C4-2B (cell line): ENCODE measurements at regions not wholly inside any gene's neighbourhood (a gene's known extent, or its start where the extent isn't known, plus 50 kb on each side); places are given as distances from the start of the nearest gene placed in this dataset.

Source experiments
- ZFX ChIP-seq: fragments of 450-650 bp; IDR thresholded peaks from 2 replicates; pipeline ENCODE4 v1.6.1; 2017
- TF ChIP-seq, protein P1 (sequence below): fragments of 450-650 bp; conservative IDR thresholded peaks from 2 replicates; pipeline ENCODE4 v1.5.1; 2017; ENCODE audit warnings: mild to moderate bottlenecking

DNA sequence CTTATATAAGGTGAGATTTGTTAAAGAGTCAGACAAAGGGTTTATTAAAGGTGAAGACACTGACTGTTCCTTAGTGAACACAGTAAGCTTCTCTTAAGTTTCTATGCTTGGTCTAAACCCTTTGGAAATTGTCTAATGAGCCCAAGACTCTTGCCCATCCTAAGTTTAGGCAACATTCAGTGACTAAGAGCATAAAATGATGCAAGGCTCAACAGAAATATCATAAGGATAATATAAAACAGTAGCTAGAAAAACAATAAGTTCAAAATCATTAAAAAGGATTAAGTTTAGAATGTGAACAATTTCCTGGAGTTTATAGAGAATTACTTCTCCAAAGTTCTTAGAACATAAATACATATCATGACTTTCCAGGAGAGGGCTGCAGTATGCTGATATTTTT, 108.9 kb upstream of the PDC start:
- TF ChIP-seq, protein P1, sequence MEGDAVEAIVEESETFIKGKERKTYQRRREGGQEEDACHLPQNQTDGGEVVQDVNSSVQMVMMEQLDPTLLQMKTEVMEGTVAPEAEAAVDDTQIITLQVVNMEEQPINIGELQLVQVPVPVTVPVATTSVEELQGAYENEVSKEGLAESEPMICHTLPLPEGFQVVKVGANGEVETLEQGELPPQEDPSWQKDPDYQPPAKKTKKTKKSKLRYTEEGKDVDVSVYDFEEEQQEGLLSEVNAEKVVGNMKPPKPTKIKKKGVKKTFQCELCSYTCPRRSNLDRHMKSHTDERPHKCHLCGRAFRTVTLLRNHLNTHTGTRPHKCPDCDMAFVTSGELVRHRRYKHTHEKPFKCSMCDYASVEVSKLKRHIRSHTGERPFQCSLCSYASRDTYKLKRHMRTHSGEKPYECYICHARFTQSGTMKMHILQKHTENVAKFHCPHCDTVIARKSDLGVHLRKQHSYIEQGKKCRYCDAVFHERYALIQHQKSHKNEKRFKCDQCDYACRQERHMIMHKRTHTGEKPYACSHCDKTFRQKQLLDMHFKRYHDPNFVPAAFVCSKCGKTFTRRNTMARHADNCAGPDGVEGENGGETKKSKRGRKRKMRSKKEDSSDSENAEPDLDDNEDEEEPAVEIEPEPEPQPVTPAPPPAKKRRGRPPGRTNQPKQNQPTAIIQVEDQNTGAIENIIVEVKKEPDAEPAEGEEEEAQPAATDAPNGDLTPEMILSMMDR, result no peak
- no peak for TF ChIP-seq ZFX
